Stimulated activated CD4-positive, alpha-beta T cell treated with anti-CD3 and anti-CD28 coated beads, Interleukin-4, amount 100 ng/mL, for 24 hours (primary cell): ENCODE measurements at regions not wholly inside any gene's neighbourhood (a gene's known extent, or its start where the extent isn't known, plus 50 kb on each side); places are given as distances from the start of the nearest gene placed in this dataset.
"Not testable (repeated sequence)": the region's sequence is repeated elsewhere in the genome, so short reads cannot be mapped to it uniquely, and the experiment has no call there.

Experiments used
- DNase-seq: peaks from one replicate; pipeline ENCODE4 v3.0.0-alpha.2; 2020

DNA sequence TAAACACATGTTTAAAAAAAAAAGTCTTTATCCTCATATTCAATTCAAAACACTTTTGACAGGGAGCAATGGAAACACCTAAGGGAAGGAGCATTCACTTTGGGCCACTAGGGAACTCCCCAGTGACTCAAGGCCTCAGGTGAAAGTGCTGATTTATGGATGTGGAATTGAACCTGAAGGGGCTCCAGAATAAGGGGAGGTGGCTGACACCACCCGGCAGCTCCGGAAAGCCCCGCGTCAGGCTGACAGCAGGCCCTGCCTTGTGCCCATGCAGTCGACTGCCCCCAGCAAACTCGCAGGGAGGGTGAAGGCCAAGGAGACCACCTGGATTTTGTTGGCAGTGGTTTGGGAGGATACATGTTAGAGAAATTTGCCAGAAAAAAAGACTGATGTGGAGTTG, 275.3 kb upstream of the NCKAP5 start:
- no peak for DNase-seq

DNA sequence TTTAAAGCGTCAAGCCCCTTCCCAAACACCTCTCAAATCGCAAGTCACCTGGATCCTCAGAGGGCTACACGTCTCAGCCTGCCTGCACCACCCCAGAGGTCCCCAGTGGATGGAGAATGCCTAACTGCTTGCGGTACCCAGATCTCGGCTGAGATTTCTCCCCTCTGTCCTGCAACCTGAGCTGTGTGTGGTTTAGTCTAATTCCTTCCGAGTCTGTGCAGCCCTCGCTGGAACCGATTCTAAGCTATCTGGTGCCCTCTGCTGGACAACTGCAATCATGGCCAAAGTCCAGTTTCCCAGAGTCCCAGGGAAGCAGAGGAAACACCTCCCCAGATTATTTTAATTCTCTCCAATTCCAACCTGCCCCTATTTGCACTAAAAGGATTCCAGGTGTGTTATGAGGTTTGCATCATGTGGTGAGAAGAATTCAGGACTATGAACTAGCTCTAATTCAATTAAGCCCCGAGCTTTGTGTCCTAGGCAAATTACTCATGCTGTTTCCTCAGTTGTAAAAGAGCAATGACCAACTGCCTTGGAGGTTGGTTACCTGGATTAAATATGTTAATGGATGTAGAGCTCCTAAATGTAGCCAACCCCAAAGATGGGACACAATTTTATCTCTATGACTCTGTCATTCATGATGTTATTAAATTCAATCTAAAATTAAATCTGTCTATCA, 276.1 kb upstream of the NCKAP5 start:
- peak; percentile 63 for DNase-seq

DNA sequence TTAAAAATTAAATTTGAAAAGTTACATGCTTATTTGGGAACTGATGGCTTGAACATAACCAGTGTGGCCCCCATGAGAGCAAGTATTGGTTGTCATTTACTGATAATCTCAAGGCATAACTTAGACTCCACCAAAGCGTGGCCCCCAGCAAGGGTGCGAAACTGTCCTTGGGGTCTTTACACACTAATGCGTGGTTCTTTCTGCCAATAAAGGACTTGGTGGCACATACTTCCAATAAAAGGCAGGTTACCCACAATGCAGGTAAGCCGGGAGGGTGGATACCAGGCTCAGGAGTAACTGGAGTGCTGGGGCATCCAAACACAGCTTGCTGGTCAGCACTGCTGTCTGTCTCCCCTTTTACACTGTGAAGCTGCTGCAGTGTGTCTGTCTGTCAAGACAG, 278.2 kb upstream of the NCKAP5 start:
- DNase-seq: no peak

DNA sequence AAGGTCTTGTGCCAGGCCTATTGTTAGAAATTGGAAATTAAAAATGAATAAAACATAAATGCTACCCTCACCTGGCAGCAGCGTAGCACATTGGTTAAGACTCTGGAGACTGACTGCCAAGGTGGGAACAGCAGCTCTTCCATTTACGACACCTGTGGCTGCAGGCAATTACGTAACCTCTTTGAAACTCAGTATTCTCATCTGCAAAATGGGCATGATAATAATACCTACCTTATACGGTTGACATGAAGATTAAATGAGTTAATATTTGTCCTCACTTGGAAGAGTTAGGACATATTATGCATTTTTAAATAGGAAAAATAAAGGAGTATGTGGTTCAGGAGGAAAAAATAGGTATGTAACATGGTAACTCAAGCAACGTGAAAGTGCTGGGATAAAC, 279.3 kb upstream of the NCKAP5 start:
- no peak for DNase-seq

DNA sequence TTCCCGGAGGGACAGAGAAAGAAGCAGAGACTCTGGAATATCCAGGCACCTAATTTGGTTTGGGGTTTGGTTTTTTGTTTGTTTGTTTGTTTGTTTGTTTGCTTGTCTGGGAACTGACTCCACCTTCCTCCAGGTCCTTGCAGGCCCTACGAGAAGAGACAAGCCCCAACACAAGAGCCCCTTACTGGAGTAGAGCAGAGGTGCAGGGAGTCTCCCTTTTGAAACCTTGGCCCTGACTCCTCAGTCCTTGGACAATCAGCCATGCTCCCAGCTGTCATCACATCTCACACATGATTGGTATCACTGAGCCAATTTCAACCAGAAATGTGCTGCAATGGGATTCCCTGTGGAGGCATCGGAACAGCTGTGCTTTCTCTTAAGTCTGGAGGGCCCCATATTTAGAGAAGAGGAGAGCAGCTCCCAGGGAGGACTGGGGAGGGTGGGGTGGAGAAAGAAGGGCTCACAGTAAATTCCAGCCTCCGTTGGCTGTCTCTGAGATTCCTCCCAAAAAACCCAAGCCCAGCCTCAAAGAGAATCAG, 279.9 kb upstream of the NCKAP5 start:
- DNase-seq: no peak

DNA sequence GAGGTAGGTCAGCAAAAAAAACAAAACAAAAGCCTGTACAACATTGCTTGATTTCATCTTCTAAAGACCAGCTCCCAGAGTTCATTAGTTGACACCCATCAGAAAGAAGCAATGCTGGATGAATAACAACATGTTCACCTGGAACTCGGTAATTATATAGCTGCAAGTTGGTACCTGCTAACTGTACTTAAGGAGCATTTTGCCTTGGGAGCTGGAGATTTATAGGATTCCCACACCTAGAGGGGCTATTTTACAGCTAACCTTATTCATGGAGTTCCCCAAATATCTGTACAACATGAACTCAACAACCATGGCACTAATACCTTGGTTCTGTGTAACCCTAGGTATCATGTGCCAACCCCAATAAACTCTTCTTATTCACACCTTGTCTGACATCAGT, 281.1 kb upstream of the NCKAP5 start:
- no peak for DNase-seq

DNA sequence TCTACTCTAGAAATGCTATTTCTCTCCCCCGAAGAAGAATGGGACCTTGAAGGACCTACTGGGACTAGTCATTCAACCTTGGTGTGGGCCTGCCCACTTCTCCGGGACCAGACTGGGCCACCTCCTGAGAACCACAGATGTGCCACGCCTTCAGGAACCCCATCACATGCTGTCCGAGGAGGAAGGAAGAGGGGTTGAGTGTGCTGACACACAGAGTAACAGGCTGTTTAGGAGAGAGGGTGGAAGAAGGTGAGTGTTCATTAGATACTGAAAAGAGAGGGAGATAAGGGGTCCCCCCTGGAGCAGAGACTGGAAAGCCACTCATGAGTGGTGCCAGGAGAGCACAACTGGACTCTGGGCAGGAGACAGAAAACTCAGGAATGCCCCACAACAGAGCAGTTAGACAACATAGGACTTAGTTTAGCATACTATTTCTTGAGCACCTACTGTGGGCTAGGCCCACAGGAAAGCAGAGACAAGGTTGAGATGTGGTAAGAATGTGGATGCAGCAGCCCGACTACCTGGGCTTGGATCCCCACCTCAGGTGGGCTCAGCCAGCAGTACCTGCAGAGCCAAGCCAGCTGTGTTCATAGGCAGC, 286.4 kb upstream of the NCKAP5 start:
- no peak for DNase-seq

DNA sequence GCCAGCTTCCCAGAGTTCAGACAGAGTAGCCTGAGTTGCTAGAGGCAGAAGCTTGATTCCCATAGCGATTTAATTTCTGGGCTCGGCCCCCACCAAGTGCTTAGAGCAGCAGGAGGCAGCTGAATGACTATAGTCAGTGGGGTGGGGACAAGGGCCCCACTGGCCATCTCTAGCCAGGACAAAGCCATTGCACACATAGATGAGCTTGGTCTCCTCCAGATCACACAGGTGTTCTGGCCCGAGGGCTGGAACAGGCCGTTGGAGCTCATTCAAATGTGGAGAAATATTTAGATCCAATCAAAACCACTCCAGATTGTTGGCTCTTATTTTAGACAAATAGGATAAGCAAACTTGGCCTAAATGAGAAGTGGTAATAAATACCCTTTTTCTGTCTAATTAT, 287.3 kb upstream of the NCKAP5 start:
- no peak for DNase-seq

DNA sequence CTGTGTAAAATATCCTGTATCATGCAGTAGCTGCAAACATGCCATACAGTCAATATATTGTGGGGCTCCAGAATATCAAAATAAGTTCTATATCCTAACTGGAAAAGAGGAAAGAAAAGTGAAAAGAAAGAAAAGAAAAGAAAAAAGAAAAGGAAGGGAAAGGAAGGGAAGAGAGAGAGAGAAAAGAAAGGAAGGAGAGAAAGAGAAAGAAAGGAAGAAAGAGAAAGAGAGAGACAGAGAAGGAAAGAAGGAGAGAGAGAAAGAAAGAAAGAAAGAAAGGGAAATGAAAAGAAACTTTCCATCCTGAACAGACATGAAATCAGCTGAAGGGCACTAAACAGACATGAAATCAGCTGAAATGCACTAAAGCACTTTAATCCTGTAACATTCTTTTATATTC, 288.4 kb upstream of the NCKAP5 start:
- DNase-seq: no peak

DNA sequence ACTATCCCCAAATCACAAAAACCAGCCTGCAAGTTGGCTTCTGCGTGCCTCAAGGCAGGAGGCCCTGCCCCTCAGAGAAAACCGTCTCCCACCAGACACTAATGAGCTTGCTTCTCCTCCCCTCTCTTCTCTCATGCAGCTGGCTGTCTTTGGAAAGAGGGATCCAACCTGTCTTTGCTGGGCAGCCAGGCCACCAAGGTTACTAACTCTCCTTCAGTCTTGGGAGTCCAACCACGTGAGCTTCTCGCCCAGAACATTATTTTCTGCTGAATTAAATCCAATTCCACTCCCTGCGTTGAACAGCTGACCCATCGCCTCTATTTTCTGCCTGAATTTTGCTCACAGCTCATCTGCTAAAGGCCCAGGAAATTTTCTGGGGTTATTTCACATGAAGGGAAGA, 291.3 kb upstream of the NCKAP5 start:
- DNase-seq: no peak

DNA sequence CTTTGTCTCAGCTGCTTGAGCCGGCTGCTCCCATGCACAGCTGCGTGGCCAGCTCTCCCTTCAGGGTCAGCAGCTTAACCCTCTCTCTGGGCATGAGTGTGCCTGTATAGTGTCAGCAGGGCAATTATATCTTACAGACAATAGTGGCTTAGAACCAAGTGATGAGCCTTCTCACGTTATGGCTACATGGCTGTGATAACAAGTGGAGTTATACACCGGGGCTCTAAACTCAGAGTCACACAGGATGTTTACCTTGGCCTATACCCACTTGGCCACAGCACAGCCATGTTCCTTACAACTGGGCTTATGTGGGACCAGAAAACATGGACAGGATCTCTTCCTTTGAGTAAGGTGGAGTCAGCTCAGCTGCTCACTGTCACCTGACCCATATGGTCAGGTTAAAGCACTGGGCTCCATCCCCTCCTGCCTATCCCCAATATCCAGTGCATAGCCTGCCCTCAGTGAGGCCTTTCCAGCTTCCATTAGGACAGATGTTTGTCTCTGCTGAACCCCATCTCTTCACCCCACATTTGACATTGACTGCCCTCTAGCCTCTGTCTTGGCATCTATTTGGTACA, 294.2 kb upstream of the NCKAP5 start:
- DNase-seq: no peak

DNA sequence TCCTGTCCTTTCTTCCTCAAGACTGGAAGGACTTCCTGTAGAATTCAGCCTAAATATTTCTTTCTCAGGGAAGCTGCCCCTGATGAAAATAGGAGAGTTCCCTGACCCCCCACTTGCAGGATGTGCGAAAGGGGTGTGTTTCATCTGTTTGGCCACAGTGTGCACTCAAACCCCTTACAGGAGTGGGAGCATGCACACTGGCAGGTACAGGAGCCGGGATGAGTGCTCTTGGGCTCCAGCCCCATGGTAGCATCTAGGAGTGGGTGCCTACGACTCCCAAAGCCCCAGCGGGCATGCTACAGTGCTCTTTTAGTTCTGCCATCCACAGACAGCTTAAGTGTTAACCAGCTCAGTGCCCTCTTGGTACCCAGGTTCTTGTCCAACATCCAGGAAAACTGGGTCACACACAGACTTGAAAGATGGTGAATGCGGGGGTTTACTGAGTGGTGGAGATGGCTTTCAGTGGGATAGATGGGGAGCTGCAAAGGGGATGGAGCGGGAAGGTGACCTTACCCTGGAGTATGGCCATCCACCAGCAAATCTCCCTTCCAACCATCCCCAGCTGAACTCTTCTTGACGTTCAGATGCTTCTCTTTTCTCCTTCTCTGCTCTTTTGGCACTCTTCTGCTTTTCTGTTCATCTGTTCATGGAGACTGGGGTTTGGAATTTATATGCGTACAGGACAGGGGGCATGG, 295.0 kb upstream of the NCKAP5 start:
- no peak for DNase-seq

DNA sequence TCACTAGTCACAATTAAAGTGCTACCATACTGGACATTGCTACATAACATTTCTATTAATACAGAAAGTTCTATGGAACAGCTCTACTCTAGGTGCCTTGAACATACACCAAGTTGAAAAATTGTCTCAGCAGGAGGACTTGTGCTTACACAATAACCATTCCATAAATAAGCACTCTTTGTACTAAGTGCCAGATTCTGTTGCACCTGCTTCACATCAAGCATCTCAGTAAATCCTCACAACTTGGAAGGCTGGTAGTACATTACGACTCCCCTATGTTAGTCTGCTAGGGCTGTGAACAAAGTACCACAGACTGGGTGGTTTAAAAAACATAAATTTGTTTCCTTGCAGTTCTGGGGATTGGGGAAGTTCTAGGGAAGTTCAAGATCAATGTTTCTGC, 296.9 kb upstream of the NCKAP5 start:
- DNase-seq: no peak

DNA sequence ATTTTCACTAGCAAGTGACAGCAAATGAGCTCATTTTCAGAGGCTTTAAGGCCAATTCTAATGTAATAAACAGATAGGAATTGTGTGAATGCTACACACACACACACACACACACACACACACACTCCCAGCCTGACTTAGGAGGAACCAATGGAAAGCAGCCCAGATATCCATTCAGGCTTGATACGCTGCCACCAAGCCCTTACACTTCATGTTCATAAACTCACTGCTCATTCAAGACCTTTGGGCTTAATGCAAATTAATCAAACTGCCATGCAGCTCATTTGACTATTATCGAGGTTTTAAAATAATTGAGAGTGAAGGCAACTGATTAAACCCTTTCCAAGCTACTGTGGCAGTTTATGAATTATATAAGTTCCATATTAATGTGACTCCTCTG, 298.9 kb upstream of the NCKAP5 start:
- no peak for DNase-seq

DNA sequence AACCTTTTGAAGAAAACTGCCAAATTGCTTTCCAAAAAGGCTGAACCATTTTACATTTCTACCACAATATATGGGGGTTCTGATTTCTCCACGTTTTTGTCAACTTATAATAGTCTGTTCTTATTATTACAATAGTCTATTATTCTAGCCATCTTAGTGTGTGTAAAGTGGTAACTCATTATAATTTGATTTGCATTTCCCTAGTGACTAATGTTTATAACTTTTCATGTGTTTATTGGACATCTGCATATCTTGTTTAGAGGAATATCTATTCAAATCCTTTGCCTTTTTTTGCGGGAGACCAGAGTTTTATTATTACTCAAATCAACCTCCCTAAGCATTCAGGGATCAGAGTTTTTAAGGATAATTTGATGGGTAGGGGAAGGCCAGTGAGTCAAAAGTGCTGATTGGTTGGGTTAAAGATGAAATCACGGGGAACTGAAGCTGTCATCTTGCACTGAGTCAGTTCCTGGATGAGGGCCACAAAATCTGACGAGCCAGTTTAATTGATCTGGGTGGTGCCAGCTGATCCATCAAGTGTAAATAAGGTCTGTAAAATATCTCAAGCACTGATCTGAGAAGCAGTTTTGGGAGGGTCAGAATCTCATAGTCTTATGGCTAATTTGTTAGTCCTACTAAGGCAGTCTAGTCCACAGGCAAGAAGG, 303.4 kb upstream of the NCKAP5 start:
- no peak for DNase-seq

DNA sequence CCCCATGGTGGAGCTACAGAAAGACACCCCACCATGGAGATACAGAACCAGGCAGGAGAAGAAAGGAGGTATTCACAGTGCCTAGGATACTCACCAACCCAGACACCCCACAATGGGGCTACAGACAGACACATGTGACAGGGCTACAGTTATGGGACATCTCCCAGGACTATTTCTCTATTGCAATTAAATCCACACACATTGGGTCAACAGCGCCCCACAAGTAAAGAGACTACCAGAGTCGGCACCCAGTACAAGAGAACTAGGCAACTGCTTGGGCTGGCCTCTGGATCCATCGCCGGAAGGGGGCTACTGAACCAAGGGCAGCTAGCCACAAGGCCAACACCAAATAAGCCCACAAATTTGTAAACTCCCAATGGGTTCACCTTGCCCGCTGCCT, 310.1 kb upstream of the NCKAP5 start:
- no peak for DNase-seq

DNA sequence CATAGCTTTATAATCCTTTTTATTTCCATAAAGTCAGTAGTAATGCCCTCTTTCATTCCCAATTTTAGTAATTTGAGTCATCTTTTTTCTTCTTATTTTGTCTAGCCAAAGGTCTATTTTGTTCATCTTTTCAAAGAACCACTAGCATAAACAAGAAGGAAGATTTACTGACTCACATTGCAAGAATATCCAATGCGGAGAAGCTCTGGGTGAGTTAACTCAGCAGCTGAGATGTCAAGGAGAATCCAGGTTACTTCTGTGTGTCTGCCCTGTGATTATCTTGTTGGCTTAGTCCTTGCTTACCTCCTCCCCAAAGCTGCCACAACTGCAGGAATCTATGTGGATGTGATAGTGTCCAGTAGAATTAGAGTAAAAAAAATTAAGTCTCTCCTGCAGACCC, 311.4 kb upstream of the NCKAP5 start:
- no peak for DNase-seq

DNA sequence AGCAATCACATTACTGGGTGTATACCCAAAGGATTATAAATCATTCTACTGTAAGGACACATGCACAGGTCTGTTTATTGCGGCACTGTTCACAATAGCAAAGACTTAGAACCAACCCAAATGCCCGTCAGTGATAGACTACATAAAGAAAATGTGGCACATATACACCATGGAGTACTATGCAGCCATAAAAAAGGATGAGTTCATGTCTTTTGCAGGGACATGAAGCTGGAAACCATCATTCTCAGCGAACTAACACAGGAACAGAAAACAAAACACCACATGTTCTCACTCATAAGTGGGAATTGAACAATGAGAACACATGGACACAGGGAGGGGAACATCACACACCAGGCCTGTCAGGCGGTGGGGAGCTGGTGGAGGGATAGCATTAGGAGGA, 313.9 kb upstream of the NCKAP5 start:
- DNase-seq: not testable (repeated sequence)

DNA sequence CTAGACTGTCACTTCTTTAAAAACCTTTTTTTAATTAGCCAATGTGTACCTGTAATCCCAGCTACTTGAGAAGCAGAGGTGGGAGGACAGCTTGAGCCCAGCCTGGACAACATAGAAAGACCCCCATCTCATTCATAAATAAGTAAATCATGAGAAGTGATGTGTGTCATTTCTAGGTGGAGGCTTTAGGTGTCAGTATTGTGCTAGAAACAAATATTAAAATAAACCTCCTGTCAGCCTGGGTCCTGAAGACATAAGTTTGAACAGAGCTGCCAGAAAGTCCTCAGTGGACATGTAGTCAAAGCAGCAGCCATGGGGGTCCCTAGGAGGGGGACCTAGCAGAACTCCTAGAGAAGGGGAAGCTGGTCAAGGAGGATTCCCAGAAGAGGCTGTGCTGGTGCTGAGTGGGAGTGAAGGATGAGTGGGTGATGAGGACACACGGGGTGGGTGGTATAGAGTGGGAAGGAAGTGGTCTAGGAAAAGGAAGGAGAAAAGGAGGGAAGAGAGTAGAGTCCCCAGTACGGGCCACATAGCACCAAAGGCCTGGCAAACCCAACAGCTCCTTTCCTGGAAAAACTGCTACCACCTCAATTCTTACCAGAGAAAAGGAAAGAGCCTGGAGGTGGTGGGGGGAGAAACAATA, 316.6 kb upstream of the NCKAP5 start:
- DNase-seq: no peak

DNA sequence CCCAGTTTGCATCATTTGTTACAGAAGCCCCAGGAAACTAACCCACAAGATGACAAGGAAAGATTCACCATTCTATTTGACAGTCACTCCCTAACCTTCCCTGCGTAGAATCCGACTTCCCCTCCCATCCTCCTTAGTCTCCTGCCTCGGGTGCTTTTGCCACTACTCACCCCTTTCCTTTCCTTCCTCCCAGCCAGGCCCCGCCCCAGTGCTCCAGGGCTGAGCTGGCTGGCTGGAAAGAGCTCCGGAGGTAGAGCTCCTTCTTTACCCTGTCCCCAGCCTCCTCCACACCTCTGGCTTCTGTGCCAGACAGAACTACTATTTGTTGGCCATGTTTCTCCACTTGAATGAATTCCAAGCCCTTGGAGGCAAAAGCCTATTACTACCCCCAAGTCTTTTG, 317.6 kb upstream of the NCKAP5 start:
- no peak for DNase-seq

DNA sequence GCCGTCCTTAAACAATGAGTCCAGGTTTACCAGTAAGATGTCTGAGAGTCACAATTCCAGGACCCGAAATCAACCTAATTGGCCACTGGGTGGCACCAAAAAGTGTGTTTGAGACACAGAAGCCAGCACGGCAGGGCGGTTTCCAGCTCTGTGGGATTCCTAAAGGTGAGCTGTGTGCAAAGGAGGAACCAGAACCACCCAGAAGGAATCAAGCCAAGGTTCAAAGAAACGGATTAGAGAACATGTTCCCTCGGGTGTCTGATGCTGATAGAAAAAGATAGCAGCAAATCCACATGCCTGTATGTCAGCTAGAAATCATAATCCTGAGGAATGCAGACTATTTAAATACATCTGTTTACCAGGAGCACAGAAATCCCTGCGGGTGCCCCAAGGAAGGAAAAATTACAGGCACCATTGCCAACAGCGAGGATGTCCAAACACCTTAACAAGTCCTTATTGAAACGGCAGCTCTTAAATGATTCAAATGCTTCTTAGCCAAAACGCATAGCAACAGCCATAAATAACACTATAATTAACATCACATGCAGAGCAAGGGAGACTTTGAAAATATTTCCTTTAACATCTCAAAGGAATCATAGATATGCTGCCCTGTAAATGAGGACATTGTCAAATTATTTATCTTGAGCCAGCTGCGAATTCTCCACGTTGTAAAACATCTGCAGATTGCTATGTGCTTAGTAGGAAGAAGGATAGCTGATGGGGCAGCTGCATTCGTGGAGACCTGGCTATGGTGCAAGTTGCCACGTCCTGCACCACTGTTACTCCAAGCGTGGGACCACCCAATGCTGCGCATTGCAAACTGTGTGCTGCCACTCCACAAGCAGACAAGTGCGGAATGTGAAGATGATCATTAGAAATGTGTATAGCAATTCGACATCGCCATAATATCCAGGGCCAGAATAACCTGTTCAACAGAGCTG, 318.7 kb upstream of the NCKAP5 start:
- DNase-seq: peak; percentile 44

DNA sequence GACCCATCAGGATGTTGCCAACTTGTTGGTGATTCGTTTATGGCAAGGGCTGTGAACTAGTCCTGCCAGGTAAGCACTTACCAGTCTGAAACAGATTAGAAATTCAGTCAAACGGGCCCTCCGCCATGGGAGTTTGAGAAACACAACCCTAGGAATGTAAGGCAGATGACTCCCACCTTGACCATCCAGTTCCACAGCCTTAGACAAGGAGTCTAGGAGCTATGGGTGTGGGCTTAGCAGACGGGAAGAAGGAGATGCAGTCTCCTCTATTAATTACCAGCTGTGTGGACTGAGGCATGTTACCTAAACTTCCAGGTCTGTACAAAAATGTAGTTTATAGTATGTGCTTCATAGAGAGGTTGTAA, 319.4 kb upstream of the NCKAP5 start:
- no peak for DNase-seq
